MM.1S (cell line): ENCODE measurements at regions not wholly inside any gene's neighbourhood (a gene's known extent, or its start where the extent isn't known, plus 50 kb on each side); places are given as distances from the start of the nearest gene placed in this dataset.

ENCODE experiments used
- DNase-seq: peaks from one replicate; pipeline ENCODE4 v3.0.0-alpha.2; 2015
- H2AFZ ChIP-seq: fragments of 300-600 bp; sonication (generic); 2 replicates; pipeline ENCODE4 v1.6.0; 2016; ENCODE audit warnings: antibody characterized with exemption, low read length
- H3F3A ChIP-seq: fragments of 300-600 bp; sonication (generic); 2 replicates; pipeline ENCODE4 v1.6.1; 2016; ENCODE audit warnings: mild to moderate bottlenecking, antibody characterized with exemption, low read length, moderate library complexity, mixed read lengths; ENCODE audit not compliant: insufficient read depth
- H3K27ac ChIP-seq: fragments of 300-600 bp; sonication (generic); 2 replicates; pipeline ENCODE4 v1.5.1; 2016; ENCODE audit warnings: mild to moderate bottlenecking, low read length
- H3K27me3 ChIP-seq: fragments of 300-600 bp; sonication (generic); replicated peaks from 2 replicates; pipeline ENCODE4 v1.6.0; 2016; ENCODE audit warnings: low read length; ENCODE audit not compliant: insufficient read depth
- H3K36me3 ChIP-seq: fragments of 300-600 bp; sonication (generic); replicated peaks from 2 replicates; pipeline ENCODE4 v1.6.1; 2016; ENCODE audit warnings: mild to moderate bottlenecking, low read length, mixed read lengths; ENCODE audit not compliant: insufficient read depth
- H3K4me1 ChIP-seq: fragments of 300-600 bp; sonication (generic); 2 replicates; pipeline ENCODE4 v1.6.1; 2016; ENCODE audit warnings: low read length, mixed read lengths
- H3K4me2 ChIP-seq: fragments of 300-600 bp; sonication (generic); 2 replicates; pipeline ENCODE4 v1.6.0; 2016; ENCODE audit warnings: low read depth, low read length
- H3K4me3 ChIP-seq: fragments of 300-600 bp; sonication (generic); 2 replicates; pipeline ENCODE4 v1.5.1; 2016; ENCODE audit warnings: low read length, mixed read lengths
- H3K79me2 ChIP-seq: fragments of 300-600 bp; sonication (generic); 2 replicates; pipeline ENCODE4 v1.6.1; 2016; ENCODE audit warnings: mixed run types, low read length, mixed read lengths
- H3K9ac ChIP-seq: fragments of 300-600 bp; sonication (generic); 2 replicates; pipeline ENCODE4 v1.6.1; 2016; ENCODE audit warnings: low read length, mixed read lengths
- H3K9me2 ChIP-seq: fragments of 300-600 bp; sonication (generic); replicated peaks from 2 replicates; pipeline ENCODE4 v1.6.1; 2016; ENCODE audit warnings: mild to moderate bottlenecking, low read length, mixed read lengths; ENCODE audit not compliant: insufficient read depth
- H3K9me3 ChIP-seq: fragments of 300-600 bp; sonication (generic); replicated peaks from 2 replicates; pipeline ENCODE4 v1.6.1; 2016; ENCODE audit warnings: mild to moderate bottlenecking, low read length, mixed read lengths; ENCODE audit not compliant: insufficient read depth
- H4K20me1 ChIP-seq: fragments of 300-600 bp; sonication (generic); 2 replicates; pipeline ENCODE4 v1.6.1; 2016; ENCODE audit warnings: mild to moderate bottlenecking, low read length, moderate library complexity, mixed read lengths; ENCODE audit not compliant: insufficient read depth
- EZH2 ChIP-seq: fragments of 300-600 bp; sonication (generic); optimal IDR thresholded peaks from 2 replicates; pipeline ENCODE3; 2017; ENCODE audit warnings: low read depth, mild to moderate bottlenecking, antibody characterized with exemption, low read length, mixed read lengths
- EZH2phosphoT487 ChIP-seq: fragments of 300-600 bp; sonication (generic); IDR thresholded peaks from 2 replicates; pipeline ENCODE4 v1.6.1; 2018; ENCODE audit warnings: antibody characterized with exemption, low read length
- TF ChIP-seq, protein P1 (sequence below): fragments of 300-600 bp; sonication (generic); IDR thresholded peaks from 2 replicates; pipeline ENCODE4 v1.5.1; 2016; ENCODE audit warnings: antibody characterized with exemption, low read length, mixed read lengths

DNA sequence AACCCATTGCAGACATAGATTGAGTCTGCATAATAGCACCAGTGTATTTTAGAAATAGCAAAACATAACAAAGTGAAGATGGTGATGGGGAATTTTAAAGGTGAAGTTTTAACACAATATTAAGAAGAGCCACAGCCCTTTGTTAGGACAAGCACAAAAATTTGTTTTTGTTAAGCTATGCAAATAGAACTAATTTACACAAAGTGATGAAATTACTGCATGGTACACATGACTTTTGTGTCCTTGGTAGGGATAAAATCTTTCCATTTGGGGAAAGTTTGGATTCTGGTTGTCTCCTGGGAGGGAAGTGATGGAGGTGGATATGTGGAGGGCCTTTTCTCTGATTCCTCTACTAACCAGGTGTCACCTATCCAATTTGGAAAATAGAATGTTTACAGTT is 50.4 kb upstream of the MTNR1B start:
- no peak overlapping the region for H3K27ac ChIP-seq
- no peaks in the 10 kb centered on the region for H3K4me1 ChIP-seq
- H3K9ac ChIP-seq: no peak overlapping the region
- H3K4me2 ChIP-seq: no peak overlapping the region
- TF ChIP-seq EZH2phosphoT487 (no peak), EZH2 (no peak)
- TF ChIP-seq, protein P1, sequence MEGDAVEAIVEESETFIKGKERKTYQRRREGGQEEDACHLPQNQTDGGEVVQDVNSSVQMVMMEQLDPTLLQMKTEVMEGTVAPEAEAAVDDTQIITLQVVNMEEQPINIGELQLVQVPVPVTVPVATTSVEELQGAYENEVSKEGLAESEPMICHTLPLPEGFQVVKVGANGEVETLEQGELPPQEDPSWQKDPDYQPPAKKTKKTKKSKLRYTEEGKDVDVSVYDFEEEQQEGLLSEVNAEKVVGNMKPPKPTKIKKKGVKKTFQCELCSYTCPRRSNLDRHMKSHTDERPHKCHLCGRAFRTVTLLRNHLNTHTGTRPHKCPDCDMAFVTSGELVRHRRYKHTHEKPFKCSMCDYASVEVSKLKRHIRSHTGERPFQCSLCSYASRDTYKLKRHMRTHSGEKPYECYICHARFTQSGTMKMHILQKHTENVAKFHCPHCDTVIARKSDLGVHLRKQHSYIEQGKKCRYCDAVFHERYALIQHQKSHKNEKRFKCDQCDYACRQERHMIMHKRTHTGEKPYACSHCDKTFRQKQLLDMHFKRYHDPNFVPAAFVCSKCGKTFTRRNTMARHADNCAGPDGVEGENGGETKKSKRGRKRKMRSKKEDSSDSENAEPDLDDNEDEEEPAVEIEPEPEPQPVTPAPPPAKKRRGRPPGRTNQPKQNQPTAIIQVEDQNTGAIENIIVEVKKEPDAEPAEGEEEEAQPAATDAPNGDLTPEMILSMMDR: no peak
- H3F3A ChIP-seq: no peaks in the 10 kb centered on the region
- no peaks in the 10 kb centered on the region for H3K36me3 ChIP-seq
- H3K9me2 ChIP-seq: no peaks in the 10 kb centered on the region
- no peaks in the 10 kb centered on the region for H3K9me3 ChIP-seq
- no peak overlapping the region for H3K4me3 ChIP-seq
- no peak overlapping the region for H2AFZ ChIP-seq
- H4K20me1 ChIP-seq: no peaks in the 10 kb centered on the region
- DNase-seq: no peak
- no peaks in the 10 kb centered on the region for H3K79me2 ChIP-seq
- H3K27me3 ChIP-seq: no peaks in the 10 kb centered on the region
